ENCODE measurements at regions not wholly inside any gene's neighbourhood (a gene's known extent, or its start where the extent isn't known, plus 50 kb on each side); places are given as distances from the start of the nearest gene placed in this dataset.

DNA sequence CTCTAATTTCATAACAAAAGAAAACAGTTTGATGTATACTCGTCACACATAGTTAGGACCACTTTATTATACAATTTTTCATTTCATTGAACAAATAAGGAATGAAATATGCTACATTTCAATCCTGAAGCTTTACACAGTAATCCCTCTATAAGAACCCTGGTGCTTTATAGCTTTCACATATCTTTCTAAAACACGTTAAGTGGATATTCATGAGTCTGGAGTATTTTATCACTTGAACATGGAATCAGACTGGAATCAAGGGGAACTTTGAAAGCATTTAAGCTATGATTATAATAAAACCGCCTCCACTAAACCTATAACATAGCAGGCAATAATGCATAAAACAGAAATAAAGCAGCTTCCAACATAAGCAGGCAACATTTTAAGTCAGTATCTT, 476.6 kb downstream of the COL11A1 start:
- TF ChIP-seq POLR2A (IDR thresholded peaks at IDR 0.05), result no peak
- TF ChIP-seq, protein P1, sequence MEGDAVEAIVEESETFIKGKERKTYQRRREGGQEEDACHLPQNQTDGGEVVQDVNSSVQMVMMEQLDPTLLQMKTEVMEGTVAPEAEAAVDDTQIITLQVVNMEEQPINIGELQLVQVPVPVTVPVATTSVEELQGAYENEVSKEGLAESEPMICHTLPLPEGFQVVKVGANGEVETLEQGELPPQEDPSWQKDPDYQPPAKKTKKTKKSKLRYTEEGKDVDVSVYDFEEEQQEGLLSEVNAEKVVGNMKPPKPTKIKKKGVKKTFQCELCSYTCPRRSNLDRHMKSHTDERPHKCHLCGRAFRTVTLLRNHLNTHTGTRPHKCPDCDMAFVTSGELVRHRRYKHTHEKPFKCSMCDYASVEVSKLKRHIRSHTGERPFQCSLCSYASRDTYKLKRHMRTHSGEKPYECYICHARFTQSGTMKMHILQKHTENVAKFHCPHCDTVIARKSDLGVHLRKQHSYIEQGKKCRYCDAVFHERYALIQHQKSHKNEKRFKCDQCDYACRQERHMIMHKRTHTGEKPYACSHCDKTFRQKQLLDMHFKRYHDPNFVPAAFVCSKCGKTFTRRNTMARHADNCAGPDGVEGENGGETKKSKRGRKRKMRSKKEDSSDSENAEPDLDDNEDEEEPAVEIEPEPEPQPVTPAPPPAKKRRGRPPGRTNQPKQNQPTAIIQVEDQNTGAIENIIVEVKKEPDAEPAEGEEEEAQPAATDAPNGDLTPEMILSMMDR (IDR thresholded peaks at IDR 0.05), result no peak

All from Peyer's patch (tissue), 4 donors.